GM12874 (cell line): ENCODE measurements at regions not wholly inside any gene's neighbourhood (a gene's known extent, or its start where the extent isn't known, plus 50 kb on each side); places are given as distances from the start of the nearest gene placed in this dataset.

Experiments
- CTCF ChIP-seq: IDR thresholded peaks from 2 replicates; pipeline ENCODE4 v1.5.1; 2011; ENCODE audit warnings: low read depth, mild to moderate bottlenecking, control low read depth, low read length, moderate library complexity; ENCODE audit not compliant: insufficient read depth

GRCh38 chr20:18879262-18879661, 65.7 kb downstream of the SCP2D1 start:
- no peak for TF ChIP-seq CTCF

- no peak for TF ChIP-seq CTCF
These were observed 73.2 kb downstream of the SCP2D1 start for GRCh38 chr20:18886756-18887155.

GRCh38 chr20:18901980-18902737, 88.6 kb downstream of the SCP2D1 start:
- no peak for TF ChIP-seq CTCF

- no peak for TF ChIP-seq CTCF
These were observed 90.6 kb downstream of the SCP2D1 start for GRCh38 chr20:18904192-18904591.

GRCh38 chr20:18904624-18905023, 91.0 kb downstream of the SCP2D1 start:
- no peak for TF ChIP-seq CTCF

- no peak for TF ChIP-seq CTCF
These were observed 92.5 kb downstream of the SCP2D1 start for GRCh38 chr20:18906046-18906445.

GRCh38 chr20:18907353-18907752, 93.8 kb downstream of the SCP2D1 start:
- no peak for TF ChIP-seq CTCF
